GM21381 (cell line): ENCODE measurements at regions not wholly inside any gene's neighbourhood (a gene's known extent, or its start where the extent isn't known, plus 50 kb on each side); places are given as distances from the start of the nearest gene placed in this dataset.

Experiments used
- ATAC-seq: cut with Tn5 transposase; IDR thresholded peaks from one replicate; pipeline ENCODE4 v1.9.1; 2021; ENCODE audit warnings: mild to moderate bottlenecking, moderate library complexity; ENCODE audit not compliant: unreplicated experiment

DNA sequence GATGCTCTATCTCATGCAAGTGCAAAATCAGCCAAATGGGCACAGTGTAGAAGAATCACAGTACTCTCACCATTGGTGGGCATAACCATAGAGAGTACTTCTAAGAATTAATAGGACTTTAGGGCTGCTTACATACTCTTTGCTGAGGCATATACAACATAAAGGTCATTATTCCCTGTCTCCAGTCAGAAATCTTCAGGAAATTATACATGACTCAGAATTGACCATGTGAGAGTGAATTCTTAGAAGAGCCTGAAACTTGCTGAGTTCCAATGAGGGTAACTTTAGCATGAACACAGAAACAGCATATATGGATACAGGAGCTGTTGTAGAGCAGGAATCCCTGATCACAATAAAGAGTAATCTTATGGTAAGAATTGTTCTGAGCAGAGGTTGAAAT, 498.7 kb downstream of the TENT5A start:
- no peak for ATAC-seq

DNA sequence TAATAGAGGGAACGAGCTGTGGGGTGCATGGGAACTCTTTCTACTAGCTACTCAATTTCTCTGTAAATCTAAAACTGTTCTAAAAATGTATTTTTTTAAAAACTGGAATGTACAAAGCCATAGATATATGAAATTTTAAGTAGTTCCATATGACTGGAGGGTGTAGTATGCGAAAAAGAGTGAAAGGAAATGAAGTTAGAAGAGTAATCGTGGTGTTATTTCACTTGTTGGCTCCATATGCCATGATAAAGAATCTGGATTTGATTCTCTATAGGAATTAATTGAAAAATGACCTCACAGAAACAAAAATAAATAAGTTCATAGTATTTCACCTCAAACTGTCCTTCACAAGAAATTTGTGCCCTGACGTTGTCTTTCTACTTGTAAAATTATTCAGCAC, 500.2 kb downstream of the TENT5A start:
- no peak for ATAC-seq

DNA sequence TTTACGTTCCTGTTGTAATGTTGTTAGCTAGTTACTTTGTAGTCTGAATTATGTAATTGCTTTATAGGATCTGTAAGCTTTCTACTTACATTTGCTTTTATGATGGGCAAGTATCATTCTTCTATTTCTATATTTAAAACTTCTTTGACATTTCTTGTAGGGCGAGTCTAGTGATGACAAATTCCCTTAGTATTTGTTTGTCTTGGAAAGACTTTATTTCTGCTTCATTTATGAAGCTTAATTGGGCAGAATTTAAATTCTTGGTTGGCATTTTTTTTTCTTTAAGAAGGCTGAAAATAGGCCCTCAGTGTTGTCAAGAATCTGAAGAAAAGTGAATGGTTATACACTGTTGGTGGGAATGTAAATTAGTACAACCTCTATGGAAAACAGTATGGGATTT, 506.3 kb downstream of the TENT5A start:
- no peak for ATAC-seq

DNA sequence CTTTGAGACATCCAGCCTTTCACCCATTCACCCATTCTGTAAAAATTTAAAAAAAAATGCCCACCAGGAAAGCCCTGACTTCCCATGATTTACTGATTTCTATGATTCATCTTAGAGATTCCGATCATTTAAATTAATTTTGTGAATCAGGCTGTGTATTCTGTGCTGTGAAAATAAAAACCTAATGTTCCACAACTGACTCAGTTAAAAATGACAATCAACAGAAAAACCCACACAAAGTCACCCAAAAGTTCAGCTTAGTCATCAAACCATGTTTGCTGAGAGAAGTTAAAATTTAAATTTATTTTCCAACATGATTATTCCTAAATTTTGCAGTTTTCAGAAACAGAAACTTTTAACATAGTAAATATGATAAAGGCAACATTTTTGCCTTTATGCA, 509.9 kb downstream of the TENT5A start:
- no peak for ATAC-seq

DNA sequence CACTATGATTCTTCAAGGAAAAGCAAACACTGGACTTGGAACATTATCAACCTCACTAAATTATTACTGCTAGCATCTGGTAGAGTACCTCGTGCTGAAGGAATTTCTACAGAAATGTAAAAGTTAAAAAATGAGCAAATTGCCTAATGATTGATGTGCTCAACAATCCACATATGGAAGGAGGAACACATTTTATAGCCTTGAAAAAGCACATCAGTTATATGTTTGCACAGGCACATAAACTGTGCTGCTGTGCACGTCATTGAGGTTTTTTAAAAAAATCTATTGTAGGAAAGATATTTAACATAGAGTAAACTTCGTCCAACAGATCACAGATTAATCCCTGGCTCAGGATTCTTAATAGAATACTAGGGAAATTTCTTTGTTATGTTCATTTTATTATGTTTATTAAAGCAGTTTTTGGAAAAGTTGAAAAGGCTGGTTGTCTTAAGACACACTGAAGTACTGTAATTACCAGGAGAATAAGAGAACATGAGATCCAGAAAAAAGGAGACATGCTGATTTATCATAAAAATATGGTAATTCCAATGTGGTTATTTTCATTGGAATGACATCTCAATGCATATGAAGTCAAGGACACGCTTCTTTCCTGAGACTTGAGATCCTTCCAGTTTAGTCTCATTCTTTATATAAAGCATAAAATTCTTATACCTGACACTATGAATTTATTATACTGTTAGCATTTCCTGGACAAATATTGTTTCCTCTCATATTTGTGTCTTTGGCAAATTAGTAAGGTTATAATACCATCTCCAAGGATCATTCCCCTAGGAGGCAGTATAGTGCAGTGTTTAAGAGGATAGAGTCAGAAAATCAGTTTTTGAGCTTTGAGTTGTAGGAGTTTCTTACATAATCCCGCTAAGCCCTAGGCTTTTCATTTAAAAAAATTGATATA, 511.1 kb downstream of the TENT5A start:
- no peak for ATAC-seq

- ATAC-seq: no peak
Observed at GRCh38 chr6:81238390-81238789, 514.1 kb downstream of the TENT5A start.

GRCh38 chr6:81237226-81237625, 515.3 kb downstream of the TENT5A start:
- no peak for ATAC-seq

GRCh38 chr6:81235512-81235911, 517.0 kb downstream of the TENT5A start:
- no peak for ATAC-seq

GRCh38 chr6:81233990-81234389, 518.5 kb downstream of the TENT5A start:
- ATAC-seq: no peak

DNA sequence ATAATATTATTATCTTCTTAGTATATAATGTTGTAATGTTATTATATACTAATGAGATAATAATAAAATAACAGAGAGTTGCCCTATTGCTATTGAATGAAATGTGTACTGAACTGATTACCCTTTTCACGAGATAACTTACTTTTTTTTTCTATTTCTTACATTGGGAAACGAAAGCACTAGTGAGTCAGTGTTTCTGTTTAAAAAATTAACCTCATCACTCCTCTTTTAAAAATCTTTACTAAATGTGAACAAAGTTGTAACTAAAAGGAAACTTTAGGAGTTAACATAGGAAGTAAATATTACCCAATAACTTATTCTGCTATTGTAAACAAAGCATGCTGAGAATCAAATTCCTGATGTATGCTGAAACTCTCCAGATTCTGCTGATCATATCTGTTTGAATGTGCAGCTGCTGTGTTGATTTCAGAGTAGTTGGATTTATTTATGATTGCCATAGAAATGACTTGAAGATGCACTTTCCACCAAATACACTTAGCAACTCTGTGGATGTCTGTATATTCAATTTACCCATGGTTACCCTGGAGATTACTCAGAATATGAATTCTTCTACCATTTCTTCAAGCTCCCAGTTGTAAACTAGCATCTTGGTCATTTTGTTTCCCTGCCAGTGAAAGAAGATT, 523.4 kb downstream of the TENT5A start:
- ATAC-seq: no peak

GRCh38 chr6:81226957-81227356, 525.5 kb downstream of the TENT5A start:
- ATAC-seq: no peak

DNA sequence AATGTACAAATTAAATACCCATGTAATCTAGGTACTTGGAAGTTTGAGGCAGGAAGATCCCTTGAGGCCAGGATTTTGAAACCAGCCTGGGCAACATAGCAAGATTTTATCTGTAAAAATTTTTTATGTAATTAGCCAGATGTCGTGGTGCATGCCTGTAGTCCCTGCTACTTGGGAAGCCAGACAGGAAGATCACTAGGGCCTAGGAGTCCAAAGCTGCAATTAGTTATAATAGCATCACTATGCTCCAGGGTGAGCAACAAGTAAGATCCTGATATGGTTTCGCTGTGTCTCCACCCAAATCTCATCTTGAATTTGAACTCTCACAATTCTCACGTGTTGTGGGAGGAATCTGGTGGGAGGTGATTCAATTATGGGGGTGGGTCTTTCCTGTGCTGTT, 535.8 kb downstream of the TENT5A start:
- no peak for ATAC-seq

DNA sequence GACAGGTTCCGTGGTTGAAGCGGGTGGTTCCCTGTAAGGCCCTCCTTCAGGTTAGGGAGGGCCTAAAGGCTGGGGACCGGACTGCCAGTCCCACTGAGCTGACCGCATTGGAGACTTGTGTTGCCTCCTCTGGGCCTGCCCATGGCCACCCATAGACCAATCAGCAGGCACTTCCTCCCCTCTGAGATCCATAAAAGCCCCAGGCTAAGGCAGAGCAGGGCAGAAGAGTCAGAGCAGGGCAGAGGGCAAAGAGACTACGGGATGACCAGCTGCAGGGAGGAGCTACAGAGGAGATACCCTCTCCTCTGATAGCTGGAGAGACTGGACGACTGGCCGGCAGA, 537.4 kb downstream of the TENT5A start:
- ATAC-seq: no peak

DNA sequence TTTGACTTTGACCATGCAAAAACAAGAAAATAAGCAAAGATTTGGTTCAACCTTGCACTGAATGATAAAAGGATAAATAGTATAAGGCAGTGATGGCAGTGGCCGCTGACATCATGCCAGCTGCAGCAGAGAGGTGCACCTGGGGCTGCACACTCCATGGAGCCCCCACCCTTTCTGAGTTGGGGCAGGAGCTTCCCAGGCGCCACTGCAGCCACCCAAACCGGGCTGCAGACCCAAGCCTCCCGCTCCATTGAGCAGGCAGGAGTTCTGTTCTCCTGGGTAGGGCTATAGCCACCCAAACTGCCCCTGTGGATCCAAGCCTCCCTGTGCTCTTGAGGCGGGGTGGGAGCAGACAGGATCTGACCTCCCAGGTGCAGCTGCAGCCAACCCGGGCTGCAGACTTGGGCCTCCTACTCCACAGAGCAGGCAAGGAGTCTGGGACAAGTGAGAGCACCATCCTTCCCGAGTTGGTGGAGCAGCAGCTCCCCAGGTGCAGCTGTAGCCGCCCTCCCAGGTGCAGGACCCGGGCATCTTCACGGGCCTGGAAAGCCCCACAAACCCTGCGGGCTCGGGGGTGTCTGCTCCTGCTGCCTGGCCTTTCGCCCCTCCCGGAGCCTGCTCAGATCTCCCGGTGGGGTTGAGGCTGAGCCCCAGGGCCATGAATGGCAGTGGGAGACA, 537.9 kb downstream of the TENT5A start:
- no peak for ATAC-seq

- no peak for ATAC-seq
Observed at GRCh38 chr6:81204731-81205130, 547.8 kb downstream of the TENT5A start.

DNA sequence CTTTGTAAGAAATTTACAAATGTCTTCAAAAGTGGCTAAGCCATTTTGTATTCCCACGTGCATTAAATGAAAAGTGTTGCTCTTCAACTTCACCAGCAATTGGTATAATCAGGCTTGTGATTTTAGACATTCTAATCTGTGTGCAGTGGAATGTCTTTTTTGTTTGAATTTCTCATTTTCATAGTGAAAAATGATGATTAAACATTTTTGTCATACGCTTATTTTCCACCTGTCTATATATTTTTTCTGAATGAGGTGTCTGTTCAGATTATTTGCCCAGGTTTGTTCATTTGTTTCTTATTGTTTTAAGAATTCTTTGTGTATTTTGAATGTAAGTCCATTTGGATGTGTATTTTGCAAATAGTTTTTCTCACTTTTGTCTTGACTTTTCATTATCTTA, 558.1 kb downstream of the TENT5A start:
- no peak for ATAC-seq

- no peak for ATAC-seq
Observed at GRCh38 chr6:81172056-81172740, 580.3 kb downstream of the TENT5A start.

DNA sequence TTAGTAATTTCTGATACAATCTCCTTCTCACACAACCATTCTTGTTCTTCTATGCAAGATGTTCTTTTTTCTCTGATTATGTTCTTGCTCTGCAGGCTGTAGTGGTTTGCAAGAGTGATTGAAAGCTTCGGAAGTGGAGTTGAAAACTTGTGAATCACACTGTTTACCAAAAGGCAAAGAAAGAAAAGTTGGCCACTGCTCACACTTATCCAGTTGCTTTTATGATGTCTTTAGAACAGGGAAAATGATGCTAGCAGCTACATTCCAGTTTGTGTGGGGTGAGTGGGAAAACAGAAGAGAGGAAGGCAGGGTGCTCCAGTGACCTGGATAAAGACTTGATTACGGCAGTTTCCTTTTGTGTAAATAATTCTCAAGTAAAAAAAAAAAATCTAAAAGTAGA, 583.3 kb downstream of the TENT5A start:
- no peak for ATAC-seq

DNA sequence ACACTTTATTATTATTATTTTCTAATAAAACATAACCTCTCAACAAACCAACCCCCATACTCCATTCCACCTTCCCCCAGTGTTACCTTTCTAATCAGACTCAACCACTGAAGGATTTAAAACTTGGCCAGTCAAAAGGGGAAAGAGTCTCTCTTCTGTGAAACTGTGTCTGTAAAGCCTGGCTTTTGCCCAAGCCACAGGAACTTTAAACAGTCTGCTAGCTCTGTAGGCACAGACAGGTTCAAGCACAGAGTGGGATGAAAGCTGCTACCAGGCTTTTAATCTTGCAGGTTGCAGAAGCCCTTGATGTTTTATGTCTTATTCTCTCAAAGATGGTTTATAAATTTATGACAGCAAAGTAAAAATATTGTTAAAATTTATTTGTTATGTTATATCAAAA, 585.7 kb downstream of the TENT5A start:
- no peak for ATAC-seq

DNA sequence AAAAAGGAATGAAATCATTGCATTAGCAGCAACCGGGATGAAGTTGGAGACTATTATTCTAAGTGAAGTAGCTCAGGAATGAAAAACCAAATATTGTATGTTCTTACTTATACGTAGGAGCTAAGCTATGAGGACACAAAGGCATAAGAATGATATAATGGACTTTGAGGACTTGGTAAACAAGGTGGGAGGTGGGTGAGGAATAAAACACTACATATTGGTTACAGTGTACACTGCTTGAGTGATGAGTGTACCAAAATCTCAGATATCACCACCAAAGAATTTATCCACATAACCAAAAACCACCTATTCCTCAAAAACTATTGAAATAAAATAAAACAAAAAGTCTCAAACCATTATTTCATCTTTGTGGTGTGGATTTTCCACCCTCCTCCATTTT, 593.5 kb downstream of the TENT5A start:
- ATAC-seq: no peak

GRCh38 chr6:81148751-81149150, 603.7 kb downstream of the TENT5A start:
- ATAC-seq: no peak
